HL-60 (cell line): ENCODE measurements at regions not wholly inside any gene's neighbourhood (a gene's known extent, or its start where the extent isn't known, plus 50 kb on each side); places are given as distances from the start of the nearest gene placed in this dataset.

ENCODE experiments used
- CTCF ChIP-seq: IDR thresholded peaks from one replicate; pipeline ENCODE4 v1.5.1; 2011; ENCODE audit warnings: low read length, control low read depth, inconsistent platforms; ENCODE audit not compliant: insufficient read depth
- GABPA ChIP-seq: IDR thresholded peaks from 2 replicates; pipeline ENCODE4 v1.6.1; 2012; ENCODE audit warnings: low read depth
- SPI1 ChIP-seq: IDR thresholded peaks from 2 replicates; pipeline ENCODE4 v1.6.1; 2012; ENCODE audit warnings: low read depth, mild to moderate bottlenecking, borderline replicate concordance
- TF ChIP-seq, protein P1 (sequence below): IDR thresholded peaks from 2 replicates; pipeline ENCODE4 v1.6.1; 2012; ENCODE audit warnings: low read depth; ENCODE audit not compliant: insufficient replicate concordance

DNA sequence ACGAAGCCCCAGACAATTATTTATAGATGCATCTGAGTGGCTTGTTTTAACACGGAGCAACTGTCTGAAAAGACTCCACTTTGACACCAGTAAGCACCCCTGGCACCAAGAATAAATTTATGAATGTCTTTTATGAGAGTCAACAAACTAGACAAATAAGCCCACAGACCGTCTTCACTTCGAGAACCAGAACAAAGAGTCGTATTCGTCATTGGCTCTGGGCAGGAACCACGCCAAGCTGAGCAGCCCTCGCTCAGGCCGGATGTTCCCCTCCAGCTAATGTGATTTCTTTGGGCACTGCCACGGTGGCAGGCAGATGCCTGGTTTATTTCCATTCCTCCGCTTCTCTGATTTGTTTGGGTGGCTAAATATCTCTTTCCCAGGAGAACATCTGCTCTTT is 91.9 kb upstream of the STC2 start:
- TF ChIP-seq CTCF = no peak
- no peak for TF ChIP-seq GABPA
- TF ChIP-seq SPI1 = no peak
- TF ChIP-seq, protein P1, sequence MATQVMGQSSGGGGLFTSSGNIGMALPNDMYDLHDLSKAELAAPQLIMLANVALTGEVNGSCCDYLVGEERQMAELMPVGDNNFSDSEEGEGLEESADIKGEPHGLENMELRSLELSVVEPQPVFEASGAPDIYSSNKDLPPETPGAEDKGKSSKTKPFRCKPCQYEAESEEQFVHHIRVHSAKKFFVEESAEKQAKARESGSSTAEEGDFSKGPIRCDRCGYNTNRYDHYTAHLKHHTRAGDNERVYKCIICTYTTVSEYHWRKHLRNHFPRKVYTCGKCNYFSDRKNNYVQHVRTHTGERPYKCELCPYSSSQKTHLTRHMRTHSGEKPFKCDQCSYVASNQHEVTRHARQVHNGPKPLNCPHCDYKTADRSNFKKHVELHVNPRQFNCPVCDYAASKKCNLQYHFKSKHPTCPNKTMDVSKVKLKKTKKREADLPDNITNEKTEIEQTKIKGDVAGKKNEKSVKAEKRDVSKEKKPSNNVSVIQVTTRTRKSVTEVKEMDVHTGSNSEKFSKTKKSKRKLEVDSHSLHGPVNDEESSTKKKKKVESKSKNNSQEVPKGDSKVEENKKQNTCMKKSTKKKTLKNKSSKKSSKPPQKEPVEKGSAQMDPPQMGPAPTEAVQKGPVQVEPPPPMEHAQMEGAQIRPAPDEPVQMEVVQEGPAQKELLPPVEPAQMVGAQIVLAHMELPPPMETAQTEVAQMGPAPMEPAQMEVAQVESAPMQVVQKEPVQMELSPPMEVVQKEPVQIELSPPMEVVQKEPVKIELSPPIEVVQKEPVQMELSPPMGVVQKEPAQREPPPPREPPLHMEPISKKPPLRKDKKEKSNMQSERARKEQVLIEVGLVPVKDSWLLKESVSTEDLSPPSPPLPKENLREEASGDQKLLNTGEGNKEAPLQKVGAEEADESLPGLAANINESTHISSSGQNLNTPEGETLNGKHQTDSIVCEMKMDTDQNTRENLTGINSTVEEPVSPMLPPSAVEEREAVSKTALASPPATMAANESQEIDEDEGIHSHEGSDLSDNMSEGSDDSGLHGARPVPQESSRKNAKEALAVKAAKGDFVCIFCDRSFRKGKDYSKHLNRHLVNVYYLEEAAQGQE = no peak
